ENCODE measurements at regions not wholly inside any gene's neighbourhood (a gene's known extent, or its start where the extent isn't known, plus 50 kb on each side); places are given as distances from the start of the nearest gene placed in this dataset.

- no peak for DNase-seq
- intact Hi-C loops (cut with DNase I) = no loop called here
- Histone ChIP-seq H3K9me3 (no peaks in the 10 kb centered on the region), H3K4me1 (no peaks in the 10 kb centered on the region), H3K27me3 (ENCODE audit: low read depth) (no peaks in the 10 kb centered on the region), H3K36me3 (no peaks in the 10 kb centered on the region), H3K4me3 (no peak overlapping the region), H3K27ac (no peak overlapping the region)
- TF ChIP-seq CTCF (IDR thresholded peaks at IDR 0.05) = no peak
- ATAC-seq = no peak
These were observed 99.8 kb downstream of the COPS8 start for GRCh38 chr2:237185553-237185925.

GRCh38 chr2:237189799-237190198, 104.1 kb downstream of the COPS8 start:
- ATAC-seq = no peak
- intact Hi-C loops (cut with DNase I) = no loop called here
- no peak overlapping the region for H3K27ac ChIP-seq
- H3K27me3 ChIP-seq (ENCODE audit: low read depth) = no peaks in the 10 kb centered on the region
- no peak for DNase-seq
- TF ChIP-seq CTCF (IDR thresholded peaks at IDR 0.05) = no peak
- H3K36me3 ChIP-seq = no peaks in the 10 kb centered on the region
- no peak overlapping the region for H3K4me3 ChIP-seq
- H3K9me3 ChIP-seq = no peaks in the 10 kb centered on the region
- no peaks in the 10 kb centered on the region for H3K4me1 ChIP-seq

GRCh38 chr2:237190966-237191713, 105.5 kb downstream of the COPS8 start:
- TF ChIP-seq CTCF (IDR thresholded peaks at IDR 0.05) = no peak
- Histone ChIP-seq H3K27ac (peak overlapping the region; percentile 18), H3K9me3 (no peaks in the 10 kb centered on the region), H3K4me1 (no peaks in the 10 kb centered on the region), H3K27me3 (ENCODE audit: low read depth) (no peaks in the 10 kb centered on the region), H3K4me3 (no peak overlapping the region), H3K36me3 (no peaks in the 10 kb centered on the region)
- intact Hi-C loops (cut with DNase I) = no loop called here
- DNase-seq (no peak), ATAC-seq (no peak)

GRCh38 chr2:237191714-237192081, 106.0 kb downstream of the COPS8 start:
- DNase-seq (no peak), ATAC-seq (no peak)
- Histone ChIP-seq H3K4me1 (no peaks in the 10 kb centered on the region), H3K27ac (peak overlapping the region; percentile 18), H3K9me3 (no peaks in the 10 kb centered on the region), H3K36me3 (no peaks in the 10 kb centered on the region), H3K4me3 (no peak overlapping the region), H3K27me3 (ENCODE audit: low read depth) (no peaks in the 10 kb centered on the region)
- no peak for TF ChIP-seq CTCF (IDR thresholded peaks at IDR 0.05)
- intact Hi-C loops (cut with DNase I) = no loop called here

- no peaks in the 10 kb centered on the region for H3K4me1 ChIP-seq
- TF ChIP-seq CTCF (IDR thresholded peaks at IDR 0.05) = no peak
- ATAC-seq (no peak), DNase-seq (no peak)
- no peak overlapping the region for H3K27ac ChIP-seq
- H3K4me3 ChIP-seq = no peak overlapping the region
- H3K9me3 ChIP-seq = no peaks in the 10 kb centered on the region
- no peaks in the 10 kb centered on the region for H3K36me3 ChIP-seq
- no peaks in the 10 kb centered on the region for H3K27me3 ChIP-seq (ENCODE audit: low read depth)
- intact Hi-C loops (cut with DNase I) = no loop called here
These were observed 107.2 kb downstream of the COPS8 start for GRCh38 chr2:237192881-237193280.

Data from lower lobe of right lung (tissue), 2 donors.